Natural killer cell (primary cell): ENCODE measurements at regions not wholly inside any gene's neighbourhood (a gene's known extent, or its start where the extent isn't known, plus 50 kb on each side); places are given as distances from the start of the nearest gene placed in this dataset.

Experiments used
- ATAC-seq, 3 donors: fragments of 150-1000 bp in 2 of 3; fragments of 200-7000 bp in 1 of 3; cut with Tn5 transposase; 1 replicate in 1 of 3; 2 replicates in 2 of 3; pipeline ENCODE4 v1.10.0; 2021; ENCODE audit warnings: mild to moderate bottlenecking in 2 of 3, moderate library complexity in 2 of 3
- DNase-seq, 2 donors: peaks; one replicate each; pipeline versions ENCODE4 v3.0.0 to v3.0.0-alpha.2; 2013 to 2021; ENCODE audit warnings: mixed read lengths in 1 of 2
- H3K27ac ChIP-seq: one replicate; pipeline ENCODE4 v1.5.1; 2013; ENCODE audit warnings: mild to moderate bottlenecking, low read length
- H3K27me3 ChIP-seq: one replicate; pipeline ENCODE4 v1.6.1; 2013; ENCODE audit warnings: low read length; ENCODE audit not compliant: control insufficient read depth, insufficient read depth
- H3K36me3 ChIP-seq: one replicate; pipeline ENCODE4 v1.6.1; 2013; ENCODE audit warnings: low read length; ENCODE audit not compliant: control insufficient read depth, insufficient read depth
- H3K4me1 ChIP-seq: one replicate; pipeline ENCODE4 v1.6.1; 2013; ENCODE audit warnings: low read length; ENCODE audit not compliant: control insufficient read depth, insufficient read depth
- H3K4me3 ChIP-seq: one replicate; pipeline ENCODE4 v1.5.1; 2013; ENCODE audit warnings: low read length
- H3K9me3 ChIP-seq: one replicate; pipeline ENCODE4 v1.6.1; 2013; ENCODE audit warnings: low read length; ENCODE audit not compliant: control insufficient read depth, insufficient read depth
- H3K27ac Mint-ChIP-seq, 2 donors: one replicate each; pipeline ENCODE4 v1.8.0; 2022; ENCODE audit warnings: mild to moderate bottlenecking in 2 of 2, mixed read lengths in 2 of 2, moderate library complexity in 1 of 2
- H3K27me3 Mint-ChIP-seq, 2 donors: one replicate each; pipeline ENCODE4 v1.8.0; 2022; ENCODE audit warnings: low read depth in 2 of 2, mixed read lengths in 2 of 2
- H3K36me3 Mint-ChIP-seq: one replicate; pipeline ENCODE4 v1.8.0; 2022; ENCODE audit warnings: mixed read lengths
- H3K4me1 Mint-ChIP-seq, 2 donors: one replicate each; pipeline ENCODE4 v1.8.0; 2022; ENCODE audit warnings: mixed read lengths in 2 of 2
- H3K4me3 Mint-ChIP-seq: one replicate; pipeline ENCODE4 v1.8.0; 2022; ENCODE audit warnings: mild to moderate bottlenecking, moderate library complexity, mixed read lengths
- H3K9me3 Mint-ChIP-seq, 2 donors: one replicate each; pipeline ENCODE4 v1.8.0; 2022; ENCODE audit warnings: mixed read lengths in 2 of 2
- WGBS: methylation state at CpG from one replicate; pipeline ENCODE4 v1.1.7; 2013; ENCODE audit warnings: missing lambda C conversion rate; ENCODE audit not compliant: insufficient coverage; 5-methylcytosine and 5-hydroxymethylcytosine counted together
- intact Hi-C: fragments of 100-400 bp; cut with micrococcal nuclease; formaldehyde crosslinking; loops from one replicate; pipeline ENCODE4 v1.14.2; 2022
- TF ChIP-seq, protein P1 (sequence below): fragments of 200-600 bp; IDR thresholded peaks from one replicate; pipeline ENCODE4 v1.8.0; 2022; ENCODE audit warnings: antibody characterized with exemption

DNA sequence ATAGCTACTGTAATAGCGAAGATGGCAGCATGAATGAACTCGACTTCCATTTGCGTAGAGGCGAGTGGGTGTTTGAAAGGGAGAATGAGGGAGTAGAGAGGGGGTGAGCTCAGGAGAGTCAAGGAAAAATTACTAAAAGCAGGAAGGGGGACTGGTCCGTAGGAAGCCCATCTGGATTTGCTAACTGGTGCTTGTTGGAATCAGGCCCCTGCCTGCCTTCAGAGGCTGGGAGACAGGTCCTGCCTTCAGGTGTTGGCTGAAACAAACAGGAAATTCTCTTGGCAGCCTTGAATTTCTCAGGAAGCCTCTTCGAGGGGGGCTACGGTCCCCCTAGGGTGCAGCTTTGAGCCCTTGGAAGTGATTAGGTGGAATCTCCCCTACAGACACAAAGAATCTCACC is 121.7 kb downstream of the OLFM1 start:
- no peak overlapping the region for H3K4me3 ChIP-seq
- 81% methylated on average over 5 of the region's 7 CpGs for WGBS
- H3K4me3 Mint-ChIP-seq = no peak overlapping the region
- no peak for DNase-seq
- H3K27me3 Mint-ChIP-seq = no peaks in the 10 kb centered on the region
- H3K27ac ChIP-seq = no peak overlapping the region
- H3K4me1 Mint-ChIP-seq = no peaks in the 10 kb centered on the region
- no peaks in the 10 kb centered on the region for H3K36me3 ChIP-seq
- ATAC-seq = no peak
- peaks cover 7% of the 10 kb centered on the region for H3K9me3 ChIP-seq
- H3K36me3 Mint-ChIP-seq = no peaks in the 10 kb centered on the region
- H3K9me3 Mint-ChIP-seq = no peaks in the 10 kb centered on the region
- TF ChIP-seq, protein P1, sequence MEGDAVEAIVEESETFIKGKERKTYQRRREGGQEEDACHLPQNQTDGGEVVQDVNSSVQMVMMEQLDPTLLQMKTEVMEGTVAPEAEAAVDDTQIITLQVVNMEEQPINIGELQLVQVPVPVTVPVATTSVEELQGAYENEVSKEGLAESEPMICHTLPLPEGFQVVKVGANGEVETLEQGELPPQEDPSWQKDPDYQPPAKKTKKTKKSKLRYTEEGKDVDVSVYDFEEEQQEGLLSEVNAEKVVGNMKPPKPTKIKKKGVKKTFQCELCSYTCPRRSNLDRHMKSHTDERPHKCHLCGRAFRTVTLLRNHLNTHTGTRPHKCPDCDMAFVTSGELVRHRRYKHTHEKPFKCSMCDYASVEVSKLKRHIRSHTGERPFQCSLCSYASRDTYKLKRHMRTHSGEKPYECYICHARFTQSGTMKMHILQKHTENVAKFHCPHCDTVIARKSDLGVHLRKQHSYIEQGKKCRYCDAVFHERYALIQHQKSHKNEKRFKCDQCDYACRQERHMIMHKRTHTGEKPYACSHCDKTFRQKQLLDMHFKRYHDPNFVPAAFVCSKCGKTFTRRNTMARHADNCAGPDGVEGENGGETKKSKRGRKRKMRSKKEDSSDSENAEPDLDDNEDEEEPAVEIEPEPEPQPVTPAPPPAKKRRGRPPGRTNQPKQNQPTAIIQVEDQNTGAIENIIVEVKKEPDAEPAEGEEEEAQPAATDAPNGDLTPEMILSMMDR = no peak
- intact Hi-C loops = no loop called here
- H3K27me3 ChIP-seq = no peaks in the 10 kb centered on the region
- H3K4me1 ChIP-seq = no peaks in the 10 kb centered on the region
- H3K27ac Mint-ChIP-seq = no peak overlapping the region

DNA sequence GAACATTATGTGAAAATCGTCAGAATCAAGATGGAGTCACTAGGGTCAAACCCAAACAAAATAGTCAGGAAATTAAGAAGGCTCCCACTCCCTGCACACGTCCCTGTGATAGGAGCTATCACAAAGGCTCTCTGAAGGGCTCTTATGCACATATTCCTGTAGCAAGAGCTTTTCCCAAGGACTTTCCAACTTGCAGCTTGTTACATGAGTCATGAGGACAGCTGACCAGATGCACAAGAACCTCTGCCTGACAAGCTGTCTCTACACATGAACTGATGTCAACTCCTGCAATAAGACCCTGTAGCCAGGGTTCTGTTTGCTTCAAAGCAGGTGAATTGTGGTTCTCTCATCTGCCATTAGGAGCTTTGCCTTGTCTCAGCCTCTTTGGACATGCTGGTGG is 122.4 kb downstream of the OLFM1 start:
- ATAC-seq = no peak
- H3K4me3 Mint-ChIP-seq = no peak overlapping the region
- Histone ChIP-seq H3K9me3 (peaks cover 7% of the 10 kb centered on the region), H3K27me3 (no peaks in the 10 kb centered on the region), H3K36me3 (no peaks in the 10 kb centered on the region), H3K4me3 (no peak overlapping the region), H3K4me1 (no peaks in the 10 kb centered on the region), H3K27ac (no peak overlapping the region)
- no peak overlapping the region for H3K27ac Mint-ChIP-seq
- intact Hi-C loops = no loop called here
- no peaks in the 10 kb centered on the region for H3K27me3 Mint-ChIP-seq
- TF ChIP-seq, protein P1 = no peak
- H3K36me3 Mint-ChIP-seq = no peaks in the 10 kb centered on the region
- no peaks in the 10 kb centered on the region for H3K4me1 Mint-ChIP-seq
- no peaks in the 10 kb centered on the region for H3K9me3 Mint-ChIP-seq
- 63% methylated on average over 2 of the region's 2 CpGs for WGBS
- DNase-seq = no peak

DNA sequence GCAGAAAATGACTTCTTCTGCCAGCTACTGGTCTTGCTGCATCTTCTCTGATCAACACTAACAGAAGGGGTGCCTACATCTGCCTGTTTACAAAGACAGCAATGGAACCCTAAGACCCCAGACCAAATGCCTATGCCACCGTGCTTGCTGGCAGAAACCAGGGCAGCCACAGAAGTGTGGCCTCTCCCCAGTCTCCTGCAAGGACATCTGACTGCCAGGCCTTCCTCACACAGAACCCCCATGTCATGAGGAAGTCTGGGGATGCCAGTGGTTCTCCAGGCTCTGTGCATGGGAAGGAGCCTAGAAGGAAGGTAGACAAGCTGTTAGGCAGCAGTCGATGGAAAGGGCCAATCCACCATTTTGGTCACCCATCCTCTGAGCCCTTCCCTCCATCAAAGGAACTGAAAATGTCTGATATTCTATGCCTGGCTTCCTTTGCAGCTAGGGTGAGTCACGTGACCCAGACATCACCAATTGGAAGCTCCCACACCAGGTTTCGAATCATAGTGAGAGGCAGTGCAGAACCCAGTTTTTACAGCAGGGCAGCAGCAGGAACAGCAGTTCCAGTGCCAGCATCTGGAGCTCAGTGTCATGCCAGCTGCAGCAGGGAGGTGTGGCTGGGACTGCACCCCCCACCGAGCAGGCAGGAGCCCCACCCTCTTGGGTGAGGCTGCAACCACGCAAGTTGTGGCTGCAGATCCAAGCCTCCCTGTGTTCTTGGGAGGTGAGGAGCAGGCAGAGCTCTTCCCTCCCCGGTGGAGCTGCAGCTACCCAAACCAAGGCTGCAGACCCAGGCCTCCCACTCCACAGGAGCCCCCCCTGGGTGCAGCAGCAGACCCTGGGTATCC is 123.4 kb downstream of the OLFM1 start:
- 76% methylated on average over 7 of the region's 7 CpGs for WGBS

More for the DNA sequence above, 123.4 kb downstream of the OLFM1 start:
- H3K36me3 ChIP-seq = no peaks in the 10 kb centered on the region
- H3K9me3 Mint-ChIP-seq = no peaks in the 10 kb centered on the region
- H3K9me3 ChIP-seq = peaks cover 7% of the 10 kb centered on the region
- no peak for DNase-seq
- TF ChIP-seq, protein P1 = no peak
- no peak for ATAC-seq
- no peak overlapping the region for H3K27ac Mint-ChIP-seq
- no peaks in the 10 kb centered on the region for H3K4me1 ChIP-seq
- H3K4me3 Mint-ChIP-seq = no peak overlapping the region
- H3K36me3 Mint-ChIP-seq = no peaks in the 10 kb centered on the region
- peaks cover 0 to 3% of the 10 kb centered on the region in 2 donors for H3K27me3 Mint-ChIP-seq
- H3K27ac ChIP-seq = no peak overlapping the region
- H3K4me1 Mint-ChIP-seq = no peaks in the 10 kb centered on the region
- H3K27me3 ChIP-seq = no peaks in the 10 kb centered on the region
- no peak overlapping the region for H3K4me3 ChIP-seq
- intact Hi-C loops = no loop called here
